Neuronal stem cell (in vitro differentiated cells): ENCODE measurements at regions not wholly inside any gene's neighbourhood (a gene's known extent, or its start where the extent isn't known, plus 50 kb on each side); places are given as distances from the start of the nearest gene placed in this dataset.
A peak's percentile ranks its signal among the peaks of the same experiment; 100 is the strongest.

Source experiments
- DNase-seq: peaks from one replicate; pipeline ENCODE4 v3.0.0-alpha.2; 2013; ENCODE audit warnings: low spot score
- H2AFZ ChIP-seq: one replicate; pipeline ENCODE4 v1.6.1; 2013; ENCODE audit warnings: mild to moderate bottlenecking, low read length, inconsistent platforms
- H2AK5ac ChIP-seq: 2 replicates; pipeline ENCODE4 v1.6.1; 2013; ENCODE audit warnings: low read depth, mild to moderate bottlenecking, inconsistent platforms, low read length, moderate library complexity, mixed read lengths
- H2BK120ac ChIP-seq: 2 replicates; pipeline ENCODE4 v1.6.1; 2013; ENCODE audit warnings: low read depth, mild to moderate bottlenecking, inconsistent platforms, low read length, moderate library complexity, mixed read lengths
- H2BK12ac ChIP-seq: one replicate; pipeline ENCODE4 v1.6.1; 2013; ENCODE audit warnings: low read length, inconsistent platforms
- H2BK15ac ChIP-seq: 2 replicates; pipeline ENCODE4 v1.6.1; 2013; ENCODE audit warnings: mild to moderate bottlenecking, low read length, inconsistent platforms, mixed read lengths
- H2BK5ac ChIP-seq: one replicate; pipeline ENCODE4 v1.6.1; 2013; ENCODE audit warnings: inconsistent platforms, mild to moderate bottlenecking, low read length, moderate library complexity
- H3K14ac ChIP-seq: one replicate; pipeline ENCODE4 v1.6.1; 2013; ENCODE audit warnings: low read length, inconsistent platforms
- H3K18ac ChIP-seq: 2 replicates; pipeline ENCODE4 v1.6.1; 2013; ENCODE audit warnings: low read length, inconsistent platforms
- H3K23ac ChIP-seq: 2 replicates; pipeline ENCODE4 v1.6.1; 2013; ENCODE audit warnings: low read depth, mild to moderate bottlenecking, mixed read lengths, low read length, inconsistent platforms; ENCODE audit not compliant: poor library complexity
- H3K27ac ChIP-seq: replicated peaks from 3 replicates; pipeline ENCODE4 v1.5.1; 2013; ENCODE audit warnings: low read length, inconsistent platforms
- H3K27me3 ChIP-seq, 3 experiments: 2 replicates each; pipeline ENCODE4 v1.6.1; 2013; ENCODE audit warnings: low read length in 3 of 3, mild to moderate bottlenecking in 2 of 3, inconsistent platforms in 1 of 3, low read depth in 1 of 3, mixed read lengths in 1 of 3, moderate library complexity in 1 of 3; ENCODE audit not compliant: control insufficient read depth in 3 of 3, insufficient read depth in 3 of 3
- H3K36me3 ChIP-seq, 2 donors: replicated peaks in 1 of 2; 2 replicates each; pipeline ENCODE4 v1.6.1; 2013; ENCODE audit warnings: low read length in 2 of 2; ENCODE audit not compliant: control insufficient read depth in 2 of 2, insufficient read depth in 2 of 2
- H3K4ac ChIP-seq: 2 replicates; pipeline ENCODE4 v1.6.1; 2013; ENCODE audit warnings: inconsistent platforms, mild to moderate bottlenecking, low read length, moderate library complexity
- H3K4me1 ChIP-seq, 2 donors: 1 replicate in 1 of 2; 2 replicates in 1 of 2; pipeline ENCODE4 v1.6.1; 2013; ENCODE audit warnings: low read length in 2 of 2, low read depth in 1 of 2; ENCODE audit not compliant: control insufficient read depth in 2 of 2, insufficient read depth in 1 of 2
- H3K4me2 ChIP-seq: one replicate; pipeline ENCODE4 v1.6.1; 2013; ENCODE audit warnings: mild to moderate bottlenecking, low read length, inconsistent platforms; ENCODE audit not compliant: insufficient read depth, poor library complexity, severe bottlenecking
- H3K4me3 ChIP-seq, 2 donors: 2 replicates each; pipeline ENCODE4 v1.5.1; 2013; ENCODE audit warnings: low read length in 2 of 2, mild to moderate bottlenecking in 2 of 2, inconsistent platforms in 1 of 2, moderate library complexity in 1 of 2
- H3K79me1 ChIP-seq: one replicate; pipeline ENCODE4 v1.6.1; 2013; ENCODE audit warnings: low read depth, mild to moderate bottlenecking, inconsistent platforms, low read length, moderate library complexity
- H3K9ac ChIP-seq: one replicate; pipeline ENCODE4 v1.6.1; 2013; ENCODE audit warnings: mild to moderate bottlenecking, low read depth, low read length, inconsistent platforms; ENCODE audit not compliant: poor library complexity
- H3K9me3 ChIP-seq, 2 donors: replicated peaks in 1 of 2; 2 replicates each; pipeline versions ENCODE3 to v1.6.1; 2013; ENCODE audit warnings: low read length in 2 of 2, mild to moderate bottlenecking in 2 of 2, inconsistent platforms in 1 of 2, low read depth in 1 of 2, mixed read lengths in 1 of 2, moderate library complexity in 1 of 2; ENCODE audit not compliant: control insufficient read depth in 2 of 2, insufficient read depth in 1 of 2
- H4K8ac ChIP-seq: one replicate; pipeline ENCODE4 v1.6.1; 2013; ENCODE audit warnings: low read depth, mild to moderate bottlenecking, inconsistent platforms, low read length, moderate library complexity
- H4K91ac ChIP-seq: one replicate; pipeline ENCODE4 v1.6.1; 2013; ENCODE audit warnings: low read length, low read depth, mild to moderate bottlenecking, inconsistent platforms; ENCODE audit not compliant: poor library complexity
- WGBS, 2 donors: extraction: QIAGEN DNeasy Blood & Tissue Kit; methylation state at CpG; one replicate each; pipeline ENCODE4 v1.1.7; 2013; ENCODE audit warnings: missing lambda C conversion rate in 2 of 2, mixed read lengths in 1 of 2; ENCODE audit not compliant: insufficient read length in 2 of 2, insufficient replicate concordance in 1 of 2; ENCODE audit errors: extremely low coverage in 2 of 2; 5-methylcytosine and 5-hydroxymethylcytosine counted together

GRCh38 chr1:228904222-228904621 lies 168.9 kb downstream of the RHOU start:
- Histone ChIP-seq H2BK15ac (no peak overlapping the region), H3K36me3 (no peaks in the 10 kb centered on the region), H4K91ac (no peak overlapping the region), H3K9ac (no peak overlapping the region), H3K79me1 (no peaks in the 10 kb centered on the region), H3K4me2 (no peak overlapping the region), H3K18ac (no peak overlapping the region), H2BK5ac (no peak overlapping the region), H4K8ac (no peak overlapping the region), H3K9me3 (peaks cover 0 to 2% of the 10 kb centered on the region in 2 donors), H2BK12ac (no peak overlapping the region), H3K27ac (no peak overlapping the region), H3K27me3 (peaks cover 0 to 12% (median 0%) of the 10 kb centered on the region in 3 experiments), H3K14ac (no peak overlapping the region), H2AFZ (no peak overlapping the region), H2AK5ac (no peak overlapping the region), H3K4ac (no peak overlapping the region), H3K23ac (no peak overlapping the region), H3K4me3 (no peak overlapping the region), H3K4me1 (peaks cover 0 to 14% of the 10 kb centered on the region in 2 donors), H2BK120ac (no peak overlapping the region)
- no peak for DNase-seq
- WGBS, 2 donors = no CpG with 5 or more reads among the region's 4 CpGs

- H3K36me3 ChIP-seq = no peaks in the 10 kb centered on the region
- H3K9me3 ChIP-seq = peaks cover 0 to 2% of the 10 kb centered on the region in 2 donors
- H2AK5ac ChIP-seq = no peak overlapping the region
- DNase-seq = no peak
- no peak overlapping the region for H3K18ac ChIP-seq
- H3K4me3 ChIP-seq = no peak overlapping the region
- H3K79me1 ChIP-seq = no peaks in the 10 kb centered on the region
- H3K27ac ChIP-seq = no peak overlapping the region
- H3K14ac ChIP-seq = no peak overlapping the region
- no peak overlapping the region for H2BK120ac ChIP-seq
- peaks cover 0 to 12% (median 0%) of the 10 kb centered on the region in 3 experiments for H3K27me3 ChIP-seq
- H4K8ac ChIP-seq = no peak overlapping the region
- H2BK15ac ChIP-seq = no peak overlapping the region
- no peak overlapping the region for H3K23ac ChIP-seq
- peaks cover 0 to 7% of the 10 kb centered on the region in 2 donors for H3K4me1 ChIP-seq
- no peak overlapping the region for H4K91ac ChIP-seq
- H2BK5ac ChIP-seq = no peak overlapping the region
- H3K4me2 ChIP-seq = no peak overlapping the region
- no peak overlapping the region for H3K4ac ChIP-seq
- no peak overlapping the region for H2BK12ac ChIP-seq
- H2AFZ ChIP-seq = no peak overlapping the region
- H3K9ac ChIP-seq = no peak overlapping the region
- no CpG with 5 or more reads among the region's 2 CpGs for WGBS, 2 donors
These were observed 170.4 kb downstream of the RHOU start for GRCh38 chr1:228905701-228906101.

- H3K27ac ChIP-seq = no peak overlapping the region
- DNase-seq = no peak
- no peak overlapping the region for H2BK120ac ChIP-seq
- H3K4me3 ChIP-seq = no peak overlapping the region
- H3K18ac ChIP-seq = peak overlapping the region; percentile 72
- no peak overlapping the region for H2AFZ ChIP-seq
- no peak overlapping the region for H2BK15ac ChIP-seq
- no peak overlapping the region for H2BK5ac ChIP-seq
- H4K91ac ChIP-seq = no peak overlapping the region
- no CpG with 5 or more reads among the region's 10 CpGs for WGBS, 2 donors
- H3K14ac ChIP-seq = no peak overlapping the region
- no peaks in the 10 kb centered on the region for H3K36me3 ChIP-seq
- no peak overlapping the region for H3K4me2 ChIP-seq
- no peak overlapping the region for H2BK12ac ChIP-seq
- peak overlapping the region; percentile 11 for H3K23ac ChIP-seq
- peaks cover 0 to 11% (median 0%) of the 10 kb centered on the region in 3 experiments for H3K27me3 ChIP-seq
- no peak overlapping the region for H3K9ac ChIP-seq
- H3K4me1 ChIP-seq = peaks cover 4 to 8% of the 10 kb centered on the region in 2 donors
- no peak overlapping the region for H4K8ac ChIP-seq
- peaks cover 0 to 2% of the 10 kb centered on the region in 2 donors for H3K9me3 ChIP-seq
- no peak overlapping the region for H3K4ac ChIP-seq
- no peaks in the 10 kb centered on the region for H3K79me1 ChIP-seq
- no peak overlapping the region for H2AK5ac ChIP-seq
These were observed 171.1 kb downstream of the RHOU start for GRCh38 chr1:228906223-228906860.

GRCh38 chr1:228911225-228912210 lies 176.2 kb downstream of the RHOU start:
- Histone ChIP-seq H4K91ac (no peak overlapping the region), H3K23ac (no peak overlapping the region), H3K27ac (peak overlapping the region; percentile 71), H2BK12ac (no peak overlapping the region), H3K27me3 (peaks cover 0 to 1% (median 0%) of the 10 kb centered on the region in 3 experiments), H3K4me3 (no peak overlapping the region), H3K18ac (peak overlapping the region; percentile 73), H4K8ac (no peak overlapping the region), H2BK15ac (no peak overlapping the region), H3K9me3 (peaks cover 2 to 3% of the 10 kb centered on the region in 2 donors), H3K4me1 (peaks cover 14 to 16% of the 10 kb centered on the region in 2 donors), H2AK5ac (no peak overlapping the region), H3K4me2 (peak overlapping the region; percentile 22), H3K9ac (no peak overlapping the region), H3K14ac (no peak overlapping the region), H3K4ac (no peak overlapping the region), H2BK120ac (no peak overlapping the region), H3K36me3 (no peaks in the 10 kb centered on the region), H3K79me1 (no peaks in the 10 kb centered on the region), H2AFZ (peak overlapping the region; percentile 79), H2BK5ac (no peak overlapping the region)
- DNase-seq = no peak
- no CpG with 5 or more reads among the region's 14 CpGs for WGBS, 2 donors
